ENCODE measurements at regions not wholly inside any gene's neighbourhood (a gene's known extent, or its start where the extent isn't known, plus 50 kb on each side); places are given as distances from the start of the nearest gene placed in this dataset.

GRCh38 chr7:17396692-17397091 is 98.2 kb downstream of the AHR start:
- TF ChIP-seq CTCF (IDR thresholded peaks at IDR 0.05; ENCODE audit: poor library complexity, severe bottlenecking) (no peak), EZH2 (IDR thresholded peaks at IDR 0.05; ENCODE audit: borderline replicate concordance, insufficient read depth, low read length, poor library complexity, severe bottlenecking) (no peak), POLR2AphosphoS5 (IDR thresholded peaks at IDR 0.05) (no peak)
